Suprapubic skin (tissue), 4 donors: ENCODE measurements at regions not wholly inside any gene's neighbourhood (a gene's known extent, or its start where the extent isn't known, plus 50 kb on each side); places are given as distances from the start of the nearest gene placed in this dataset.

ENCODE experiments used
- EP300 ChIP-seq: sonication (generic); formaldehyde crosslinking; IDR thresholded peaks from one replicate; pipeline ENCODE4 v1.6.1; 2017; ENCODE audit warnings: antibody characterized with exemption
- POLR2A ChIP-seq, 2 donors: fragments of 450-650 bp; IDR thresholded peaks; one replicate each; pipeline ENCODE4 v1.6.1; 2017; ENCODE audit warnings: antibody characterized with exemption in 2 of 2, mild to moderate bottlenecking in 2 of 2, moderate library complexity in 2 of 2
- POLR2AphosphoS5 ChIP-seq, 3 donors: sonication (generic); formaldehyde crosslinking; IDR thresholded peaks; one replicate each; pipeline ENCODE4 v1.6.1; 2017; ENCODE audit warnings: antibody characterized with exemption in 3 of 3
- TF ChIP-seq, protein P1 (sequence below), 2 donors: fragments of 200-600 bp in 1 of 2; fragments of 450-650 bp in 1 of 2; sonication (generic) in 1 of 2; IDR thresholded peaks; one replicate each; pipeline ENCODE4 v1.5.1; 2016 to 2019; ENCODE audit warnings: antibody characterized with exemption in 2 of 2, mild to moderate bottlenecking in 1 of 2, moderate library complexity in 1 of 2

DNA sequence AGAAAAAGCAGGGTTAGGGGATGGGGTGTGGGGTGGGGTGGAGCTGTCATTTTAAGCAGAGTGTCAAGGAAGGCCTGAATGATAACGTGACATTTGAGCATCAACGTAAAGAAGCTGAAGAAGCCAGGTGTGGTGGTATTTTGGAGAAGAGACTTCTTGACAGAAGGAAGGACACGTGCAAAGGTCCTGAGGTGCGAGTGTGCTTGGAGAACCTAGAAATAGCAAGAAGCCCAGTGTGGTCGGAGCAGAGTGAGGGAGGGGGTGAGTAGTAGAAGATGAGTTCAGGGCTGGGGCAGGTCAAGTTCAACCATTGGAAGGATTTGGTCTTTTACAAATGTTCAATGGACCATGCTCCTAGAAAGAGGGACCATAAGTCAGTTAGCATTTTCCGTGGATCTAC is 140.2 kb upstream of the ZBTB40 start:
- TF ChIP-seq EP300 (no peak), POLR2AphosphoS5 (IDR thresholded peaks at IDR 0.05) (no peak), POLR2A (IDR thresholded peaks at IDR 0.05) (no peak)
- TF ChIP-seq, protein P1, sequence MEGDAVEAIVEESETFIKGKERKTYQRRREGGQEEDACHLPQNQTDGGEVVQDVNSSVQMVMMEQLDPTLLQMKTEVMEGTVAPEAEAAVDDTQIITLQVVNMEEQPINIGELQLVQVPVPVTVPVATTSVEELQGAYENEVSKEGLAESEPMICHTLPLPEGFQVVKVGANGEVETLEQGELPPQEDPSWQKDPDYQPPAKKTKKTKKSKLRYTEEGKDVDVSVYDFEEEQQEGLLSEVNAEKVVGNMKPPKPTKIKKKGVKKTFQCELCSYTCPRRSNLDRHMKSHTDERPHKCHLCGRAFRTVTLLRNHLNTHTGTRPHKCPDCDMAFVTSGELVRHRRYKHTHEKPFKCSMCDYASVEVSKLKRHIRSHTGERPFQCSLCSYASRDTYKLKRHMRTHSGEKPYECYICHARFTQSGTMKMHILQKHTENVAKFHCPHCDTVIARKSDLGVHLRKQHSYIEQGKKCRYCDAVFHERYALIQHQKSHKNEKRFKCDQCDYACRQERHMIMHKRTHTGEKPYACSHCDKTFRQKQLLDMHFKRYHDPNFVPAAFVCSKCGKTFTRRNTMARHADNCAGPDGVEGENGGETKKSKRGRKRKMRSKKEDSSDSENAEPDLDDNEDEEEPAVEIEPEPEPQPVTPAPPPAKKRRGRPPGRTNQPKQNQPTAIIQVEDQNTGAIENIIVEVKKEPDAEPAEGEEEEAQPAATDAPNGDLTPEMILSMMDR (IDR thresholded peaks at IDR 0.05): no peak
